ENCODE measurements at regions not wholly inside any gene's neighbourhood (a gene's known extent, or its start where the extent isn't known, plus 50 kb on each side); places are given as distances from the start of the nearest gene placed in this dataset.

DNA sequence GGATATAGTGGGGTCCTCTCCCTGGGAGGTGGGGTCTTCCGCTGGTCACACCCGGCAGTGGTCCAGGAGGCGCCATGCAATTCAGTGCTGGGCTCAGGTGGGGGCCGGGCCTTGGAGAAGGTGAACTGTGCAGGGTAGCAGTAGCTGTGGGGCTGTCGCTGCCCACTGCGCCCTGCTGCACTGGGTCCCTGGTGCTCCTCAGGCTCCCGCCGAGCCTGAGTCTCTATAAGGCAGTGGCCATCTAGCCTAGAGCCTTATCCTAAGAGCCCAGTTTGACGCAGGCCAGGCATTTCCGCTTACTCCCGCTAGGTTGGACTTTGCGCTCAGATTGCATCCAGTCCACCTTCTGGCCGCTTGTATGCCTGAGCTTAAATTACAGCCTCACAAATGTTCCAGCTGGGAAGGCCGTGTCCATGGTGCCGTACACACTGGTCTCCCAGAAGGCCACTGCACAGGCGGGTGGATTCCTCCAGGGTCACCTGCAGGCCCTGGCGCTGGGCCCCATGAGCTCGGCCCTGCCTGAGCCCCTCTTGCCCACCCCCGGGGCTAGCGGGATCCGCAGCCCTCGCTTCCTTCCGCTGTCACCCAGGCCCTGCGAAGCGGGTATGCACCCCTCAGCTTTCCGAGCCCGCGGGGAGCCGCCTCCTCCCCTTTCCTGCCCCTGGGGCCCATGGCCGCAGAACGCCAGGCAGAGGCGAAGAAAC, 1762.2 kb downstream of the TP53TG3F start:
- TF ChIP-seq, protein P1, sequence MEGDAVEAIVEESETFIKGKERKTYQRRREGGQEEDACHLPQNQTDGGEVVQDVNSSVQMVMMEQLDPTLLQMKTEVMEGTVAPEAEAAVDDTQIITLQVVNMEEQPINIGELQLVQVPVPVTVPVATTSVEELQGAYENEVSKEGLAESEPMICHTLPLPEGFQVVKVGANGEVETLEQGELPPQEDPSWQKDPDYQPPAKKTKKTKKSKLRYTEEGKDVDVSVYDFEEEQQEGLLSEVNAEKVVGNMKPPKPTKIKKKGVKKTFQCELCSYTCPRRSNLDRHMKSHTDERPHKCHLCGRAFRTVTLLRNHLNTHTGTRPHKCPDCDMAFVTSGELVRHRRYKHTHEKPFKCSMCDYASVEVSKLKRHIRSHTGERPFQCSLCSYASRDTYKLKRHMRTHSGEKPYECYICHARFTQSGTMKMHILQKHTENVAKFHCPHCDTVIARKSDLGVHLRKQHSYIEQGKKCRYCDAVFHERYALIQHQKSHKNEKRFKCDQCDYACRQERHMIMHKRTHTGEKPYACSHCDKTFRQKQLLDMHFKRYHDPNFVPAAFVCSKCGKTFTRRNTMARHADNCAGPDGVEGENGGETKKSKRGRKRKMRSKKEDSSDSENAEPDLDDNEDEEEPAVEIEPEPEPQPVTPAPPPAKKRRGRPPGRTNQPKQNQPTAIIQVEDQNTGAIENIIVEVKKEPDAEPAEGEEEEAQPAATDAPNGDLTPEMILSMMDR (IDR thresholded peaks at IDR 0.05; ENCODE audit: borderline replicate concordance, control extremely low read depth, extremely low read depth, insufficient read depth, missing control alignments) = no peak
- no peak for DNase-seq (ENCODE audit: low spot score)
- in situ Hi-C loops (cut with MboI; ENCODE audit: low sequenced_read_pairs, unreplicated experiment) = no loop called here

DNA sequence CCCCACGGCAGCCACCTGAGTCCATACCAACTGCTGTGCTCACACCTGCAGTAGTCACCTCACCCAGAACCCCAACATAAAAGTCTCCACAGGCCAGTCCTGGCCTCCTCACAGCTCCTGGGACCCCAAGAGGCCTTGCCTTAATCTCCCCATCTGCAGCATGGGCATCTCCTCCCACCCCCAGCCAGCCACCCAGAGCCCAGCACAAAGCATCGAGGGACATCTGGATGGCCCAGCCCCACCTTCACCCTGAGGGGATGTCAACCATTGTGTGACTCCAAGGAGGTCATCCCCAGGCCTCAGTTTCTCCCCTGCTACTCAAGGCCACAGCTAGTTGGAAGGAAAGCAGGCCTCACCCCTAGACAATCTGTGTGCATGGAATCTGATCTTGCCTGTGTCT, 1775.3 kb downstream of the TP53TG3F start:
- DNase-seq (ENCODE audit: low spot score) = no peak
- in situ Hi-C loops (cut with MboI; ENCODE audit: low sequenced_read_pairs, unreplicated experiment) = no loop called here
- TF ChIP-seq, protein P1 (IDR thresholded peaks at IDR 0.05; ENCODE audit: borderline replicate concordance, control extremely low read depth, extremely low read depth, insufficient read depth, missing control alignments) = no peak

DNA sequence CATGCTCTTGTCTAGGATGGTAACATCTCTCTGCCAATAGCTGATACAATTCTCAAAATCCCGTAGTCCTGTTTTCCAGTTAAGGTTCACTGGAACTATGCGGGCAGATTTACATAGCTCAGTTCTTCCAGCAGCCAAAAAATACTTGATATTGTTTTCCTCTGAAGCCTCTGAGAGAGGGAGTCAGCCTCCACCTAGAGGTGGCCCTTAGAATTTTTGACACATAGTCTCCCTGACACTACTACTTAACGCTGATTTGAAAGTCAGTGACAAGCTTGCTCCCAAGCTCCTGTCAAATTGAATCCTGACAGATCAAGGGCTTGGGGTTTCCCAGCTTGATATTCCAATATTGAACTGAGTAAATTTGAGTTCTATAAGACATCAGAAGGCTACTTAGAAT, 1780.1 kb downstream of the TP53TG3F start:
- in situ Hi-C loops (cut with MboI; ENCODE audit: low sequenced_read_pairs, unreplicated experiment) = no loop called here
- DNase-seq (ENCODE audit: low spot score) = no peak
- TF ChIP-seq, protein P1 (IDR thresholded peaks at IDR 0.05; ENCODE audit: borderline replicate concordance, control extremely low read depth, extremely low read depth, insufficient read depth, missing control alignments) = no peak

DNA sequence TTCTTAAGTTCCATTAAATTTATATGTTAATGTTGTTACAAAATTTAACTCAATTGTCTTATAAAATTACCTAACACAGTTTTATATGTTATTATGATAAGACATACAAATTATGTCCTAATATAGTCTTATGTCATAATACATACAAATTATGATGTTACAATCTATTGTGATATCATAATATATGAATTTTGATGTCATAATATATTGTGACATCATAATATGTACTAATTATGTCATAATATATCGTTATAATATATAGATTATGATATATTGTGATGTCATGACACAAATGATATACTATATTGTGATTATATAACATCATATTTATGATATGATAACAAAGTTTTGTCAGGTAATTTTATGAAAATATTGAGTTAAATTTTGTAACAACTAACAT, 1789.6 kb downstream of the TP53TG3F start:
- TF ChIP-seq, protein P1 (IDR thresholded peaks at IDR 0.05; ENCODE audit: borderline replicate concordance, control extremely low read depth, extremely low read depth, insufficient read depth, missing control alignments) = no peak

DNA sequence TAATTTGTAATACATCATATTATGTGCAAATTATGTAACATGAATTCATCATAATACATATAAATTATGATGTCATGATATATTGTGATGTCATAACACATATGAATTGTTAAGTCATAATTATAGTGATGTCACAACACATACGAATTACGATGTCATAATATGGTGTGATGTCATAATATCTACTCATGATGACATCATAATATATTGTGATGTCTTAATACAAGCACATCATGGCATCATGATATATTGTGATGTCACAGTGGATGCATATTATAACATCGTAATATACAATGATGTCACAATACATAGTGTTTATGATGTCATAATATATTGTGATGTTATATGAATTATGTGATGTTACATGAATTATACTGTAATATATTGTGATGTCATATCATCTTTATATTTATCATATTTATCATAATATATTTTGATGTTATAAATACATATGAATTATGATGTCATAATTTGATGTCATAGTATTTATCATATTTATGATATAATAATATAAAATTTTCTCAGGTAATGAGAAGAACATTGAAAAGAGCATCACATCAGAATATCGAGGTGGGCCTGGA, 1793.0 kb downstream of the TP53TG3F start:
- no peak for DNase-seq (ENCODE audit: low spot score)
- TF ChIP-seq, protein P1 (IDR thresholded peaks at IDR 0.05; ENCODE audit: borderline replicate concordance, control extremely low read depth, extremely low read depth, insufficient read depth, missing control alignments) = no peak
- in situ Hi-C loops (cut with MboI; ENCODE audit: low sequenced_read_pairs, unreplicated experiment) = no loop called here

More for the DNA sequence above, 1789.6 kb downstream of the TP53TG3F start:
- in situ Hi-C loops (cut with MboI; ENCODE audit: low sequenced_read_pairs, unreplicated experiment) = no loop called here
- DNase-seq (ENCODE audit: low spot score) = no peak

DNA sequence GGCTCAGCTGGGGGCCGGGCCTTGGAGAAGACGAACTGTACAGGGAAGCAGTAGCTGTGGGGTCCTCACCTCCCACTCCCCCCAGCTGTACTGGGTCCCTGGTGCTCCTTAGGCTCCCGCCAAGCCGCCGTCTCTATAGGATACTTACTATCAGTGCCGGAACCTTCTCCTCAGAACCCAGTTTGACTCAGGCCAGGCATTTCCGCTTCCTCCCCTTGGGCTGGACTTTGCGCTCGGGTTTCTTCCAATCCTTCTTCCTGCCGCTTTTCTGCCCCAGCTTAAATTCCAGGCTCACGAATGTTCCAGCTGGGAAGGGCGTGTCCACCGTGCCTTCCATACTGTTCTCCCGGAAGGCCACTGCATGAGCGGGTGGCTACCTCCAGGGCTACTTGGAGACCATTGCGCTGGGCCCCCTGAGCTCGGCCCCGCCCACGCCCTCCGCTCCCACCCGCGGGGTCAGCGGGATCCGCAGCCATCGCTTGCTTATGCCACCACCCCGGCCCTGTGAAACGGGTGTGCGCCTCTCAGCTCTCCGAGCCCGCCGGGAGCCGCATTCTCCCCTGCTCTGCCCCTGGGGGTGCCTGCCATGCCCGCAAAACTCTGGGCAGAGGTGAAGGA, 1795.9 kb downstream of the TP53TG3F start:
- in situ Hi-C loops (cut with MboI; ENCODE audit: low sequenced_read_pairs, unreplicated experiment) = no loop called here
- no peak for DNase-seq (ENCODE audit: low spot score)
- TF ChIP-seq, protein P1 (IDR thresholded peaks at IDR 0.05; ENCODE audit: borderline replicate concordance, control extremely low read depth, extremely low read depth, insufficient read depth, missing control alignments) = no peak

Measured in GM13976 (cell line).